ENCODE measurements at regions not wholly inside any gene's neighbourhood (a gene's known extent, or its start where the extent isn't known, plus 50 kb on each side); places are given as distances from the start of the nearest gene placed in this dataset.
"Not testable (repeated sequence)": the region's sequence is repeated elsewhere in the genome, so short reads cannot be mapped to it uniquely, and the experiment has no call there.

DNA sequence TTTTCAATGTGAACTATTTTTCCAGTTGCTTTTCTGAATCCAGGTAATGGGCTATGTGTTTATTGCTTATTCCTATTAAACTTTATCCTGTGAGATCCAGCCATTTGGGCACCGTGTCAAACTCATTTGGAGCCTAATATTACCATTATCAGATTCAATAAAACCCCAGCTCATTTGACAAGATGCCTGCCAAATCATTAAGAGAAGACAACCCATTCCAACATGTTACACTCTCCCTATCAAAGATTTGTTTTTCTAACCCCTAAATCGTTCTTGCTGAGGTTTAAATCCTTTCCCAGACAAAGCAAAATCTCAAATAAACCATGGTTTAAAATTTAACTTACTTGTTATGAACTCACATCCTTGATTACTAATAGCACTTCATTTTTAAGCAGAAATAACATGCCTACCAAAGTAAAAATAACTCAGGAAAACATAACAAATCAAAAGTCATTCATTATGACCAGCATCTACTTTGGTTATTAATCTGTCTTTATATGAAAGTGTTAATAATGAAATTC lies 130.0 kb upstream of the TCF21 start:
- DNase-seq, result no peak

DNA sequence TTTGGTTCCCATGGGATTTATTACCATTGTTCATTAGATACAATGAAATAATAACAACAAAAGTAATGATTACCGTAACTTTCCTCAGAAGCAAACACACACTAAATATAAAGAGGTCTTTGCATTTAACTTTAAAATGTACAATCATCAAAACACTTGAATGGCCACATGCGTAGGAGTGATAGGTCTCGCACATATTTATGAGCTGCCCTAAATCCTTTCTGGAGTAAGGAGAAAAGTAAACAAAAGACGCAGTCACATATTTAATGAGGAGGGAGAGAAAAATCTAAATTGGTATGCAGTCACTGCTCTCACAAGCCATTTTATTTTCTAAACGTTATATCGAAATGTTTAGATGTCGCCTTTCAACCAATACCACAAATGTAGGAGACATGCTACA lies 129.4 kb upstream of the TCF21 start:
- no peak for DNase-seq

DNA sequence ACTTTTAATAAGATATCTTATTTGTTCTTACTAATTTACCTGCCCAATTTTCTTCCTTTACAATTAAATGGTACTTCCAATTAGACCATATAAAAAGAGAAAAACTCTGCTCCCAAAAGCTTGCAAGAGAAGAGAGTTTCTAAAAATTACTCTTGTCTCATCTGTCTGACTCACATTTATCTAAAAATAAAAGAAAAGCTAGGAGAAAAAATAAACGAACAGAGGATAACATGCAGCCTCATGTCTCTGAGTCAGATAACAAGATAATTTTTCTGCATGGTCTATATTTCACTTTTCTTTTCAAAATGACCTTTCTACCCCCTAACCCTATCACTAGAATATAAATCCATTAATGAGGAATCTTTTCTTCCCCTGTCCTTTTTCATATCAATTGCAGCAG lies 127.2 kb upstream of the TCF21 start:
- no peak for DNase-seq

DNA sequence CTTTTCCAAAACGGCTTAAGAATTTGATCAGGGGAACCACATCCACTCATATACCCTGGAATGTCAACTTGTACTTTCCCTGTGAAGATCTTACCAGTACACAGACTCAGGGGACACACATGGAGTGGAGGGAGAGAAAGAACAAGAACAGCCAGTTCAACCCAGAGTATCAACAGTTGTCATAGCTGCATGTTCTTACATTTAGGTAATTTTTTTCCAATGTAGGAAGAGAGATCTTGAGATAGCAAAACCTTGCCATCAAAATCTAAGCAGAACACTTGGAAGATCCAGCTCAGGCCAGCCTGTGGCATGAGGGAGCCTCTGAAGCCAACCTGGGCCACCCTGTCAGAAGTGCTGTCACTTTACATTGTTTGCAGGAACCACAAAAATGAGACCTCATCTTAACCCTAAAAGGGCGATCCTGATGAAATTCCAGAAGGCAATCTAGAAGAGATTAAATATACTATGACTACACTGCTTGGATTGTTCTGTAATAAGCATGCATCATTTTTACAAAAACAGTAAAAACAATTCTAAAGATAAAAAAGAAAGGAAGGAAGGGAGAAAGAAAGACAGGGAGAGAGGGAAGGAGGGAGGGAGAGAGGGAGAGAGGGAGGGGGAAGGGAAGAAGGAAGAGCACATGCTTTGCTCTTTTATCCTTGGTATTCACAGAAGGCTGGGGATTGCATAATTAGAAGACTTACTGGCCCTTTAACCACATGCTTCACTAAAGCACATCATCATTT lies 124.7 kb upstream of the TCF21 start:
- DNase-seq, result no peak

DNA sequence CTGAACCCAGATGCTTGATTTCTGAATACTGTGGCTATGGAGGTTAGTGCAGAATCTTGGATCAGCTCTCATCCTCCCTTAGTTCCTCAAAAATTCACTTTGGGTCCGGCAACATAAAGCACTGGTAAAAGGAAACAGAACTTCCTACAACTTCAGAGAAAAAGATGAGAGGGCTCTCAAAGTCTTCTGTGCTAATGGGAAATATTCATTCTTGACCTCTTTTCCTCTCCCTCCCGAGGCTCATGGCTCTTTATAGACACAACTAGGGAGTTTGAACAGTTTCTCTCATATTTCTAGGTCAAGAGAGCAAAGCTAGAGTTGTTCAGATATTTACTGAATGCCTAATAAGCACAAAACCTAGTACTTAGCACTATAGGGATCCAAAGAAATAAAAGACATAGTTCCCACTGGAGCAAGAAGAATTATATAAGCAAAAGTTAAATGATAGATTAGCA lies 124.1 kb upstream of the TCF21 start:
- no peak for DNase-seq

DNA sequence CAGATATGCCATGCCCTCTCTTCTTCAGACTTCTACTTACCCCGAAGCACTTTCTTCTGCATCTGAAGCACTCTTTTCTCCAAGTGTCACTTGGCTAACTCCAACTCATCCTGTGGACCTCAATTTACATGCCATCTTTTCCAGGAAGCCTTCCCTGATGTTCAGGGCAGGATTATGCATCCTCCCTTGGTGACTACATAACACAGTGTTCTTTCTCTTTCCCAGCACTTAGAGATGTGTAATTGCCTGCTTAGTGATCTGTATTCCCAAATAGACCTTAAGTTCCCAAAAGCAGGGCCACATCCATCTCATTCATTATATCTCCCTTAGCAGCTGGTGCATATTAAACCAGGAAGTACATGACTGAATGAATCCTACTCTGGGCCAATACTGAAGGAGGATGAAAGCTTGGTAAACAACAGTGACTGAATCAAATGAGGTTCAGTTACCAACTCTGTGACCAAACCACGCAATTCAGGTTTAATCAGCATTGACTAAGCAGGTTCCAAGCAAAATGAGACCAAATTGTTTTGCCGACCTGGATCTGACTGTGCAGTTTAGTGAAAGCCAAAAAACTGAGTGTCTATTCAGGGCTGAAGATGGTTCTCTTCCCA lies 121.4 kb upstream of the TCF21 start:
- no peak for DNase-seq

DNA sequence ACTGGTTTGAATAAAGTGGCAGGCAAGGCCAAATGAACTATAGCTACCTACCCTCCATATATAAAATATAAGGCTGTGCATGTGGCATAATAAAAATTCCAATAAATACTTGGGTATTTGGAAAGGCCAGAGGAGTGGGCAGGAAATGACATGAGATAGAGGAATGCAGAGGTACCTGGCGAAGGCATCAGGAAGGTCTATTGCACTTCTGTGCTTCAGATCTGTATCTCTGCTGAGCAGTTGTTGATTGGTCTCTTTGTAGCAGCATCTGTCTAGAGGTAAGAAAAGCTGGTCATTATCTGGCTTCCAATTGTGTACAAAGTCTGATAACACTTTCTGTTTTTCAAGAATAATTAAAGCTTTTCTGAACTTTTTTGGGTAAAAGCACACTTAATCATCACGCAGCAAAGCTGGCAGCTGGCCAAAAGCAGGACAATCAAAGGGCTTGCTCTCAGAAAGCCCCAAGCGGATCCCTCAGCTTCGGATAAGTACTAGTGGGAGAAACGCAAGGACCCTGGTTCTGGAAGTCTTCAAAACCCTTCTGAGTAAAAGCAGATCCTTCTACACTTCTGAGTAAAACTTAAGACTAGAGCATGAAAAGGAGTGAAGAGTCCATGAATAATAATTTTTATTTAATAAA lies 120.1 kb upstream of the TCF21 start:
- DNase-seq, result no peak

DNA sequence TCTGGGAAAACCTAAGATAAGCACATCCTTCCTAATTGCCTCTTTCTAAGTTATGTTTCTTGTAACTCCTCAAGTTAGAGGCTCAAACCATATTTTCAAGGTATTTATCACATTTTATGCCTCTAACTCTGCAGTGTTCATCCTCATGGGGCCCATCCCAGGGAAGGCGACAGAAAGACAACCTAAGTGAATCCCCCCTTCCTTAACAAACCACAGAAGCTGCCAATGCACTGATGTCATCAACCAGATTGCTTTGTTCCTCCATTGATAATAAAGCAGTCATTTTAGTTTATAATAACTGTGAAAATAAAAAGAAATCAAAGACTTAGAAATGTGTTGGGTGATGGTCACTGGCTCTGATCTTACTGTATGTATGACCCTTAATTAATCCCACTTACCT lies 119.5 kb upstream of the TCF21 start:
- DNase-seq, result no peak

DNA sequence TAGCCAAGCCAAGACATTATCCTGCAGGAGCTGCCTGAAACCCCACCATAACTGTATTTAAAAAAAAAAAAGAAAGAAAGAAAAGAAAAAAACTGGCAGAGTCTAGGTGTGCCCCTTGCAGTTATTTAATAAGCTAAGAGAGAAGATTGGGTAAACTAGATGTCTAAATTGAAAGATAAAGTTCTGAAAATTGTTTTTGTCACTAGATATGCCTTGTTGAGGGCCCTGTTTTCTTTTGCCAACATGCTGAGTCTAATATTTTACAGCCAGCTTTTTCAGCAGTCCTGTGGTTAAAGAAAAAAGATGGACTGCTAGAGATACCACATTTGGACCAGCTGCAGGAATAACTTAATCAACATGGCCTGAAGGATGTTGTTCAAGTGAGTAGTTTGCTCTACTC lies 116.3 kb upstream of the TCF21 start:
- no peak for DNase-seq

DNA sequence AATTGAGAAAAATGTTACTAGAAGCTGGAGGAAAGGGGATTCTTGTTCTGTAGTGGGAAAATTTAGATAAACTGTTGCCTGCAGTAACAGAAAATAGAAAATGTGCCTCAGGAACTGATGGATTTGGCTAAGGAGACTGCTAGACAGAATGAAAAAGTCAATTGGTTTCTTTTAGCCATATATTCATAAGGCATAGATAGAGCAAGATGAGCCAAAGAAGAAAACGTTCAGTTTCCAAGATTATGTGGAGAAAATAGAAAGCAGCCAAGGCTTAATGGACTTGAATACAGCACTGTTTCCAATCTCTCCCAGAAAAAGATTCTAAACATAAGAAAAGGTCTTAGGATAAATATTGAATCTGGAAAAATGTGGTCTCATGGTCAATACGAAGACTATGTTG lies 115.1 kb upstream of the TCF21 start:
- DNase-seq, result no peak

DNA sequence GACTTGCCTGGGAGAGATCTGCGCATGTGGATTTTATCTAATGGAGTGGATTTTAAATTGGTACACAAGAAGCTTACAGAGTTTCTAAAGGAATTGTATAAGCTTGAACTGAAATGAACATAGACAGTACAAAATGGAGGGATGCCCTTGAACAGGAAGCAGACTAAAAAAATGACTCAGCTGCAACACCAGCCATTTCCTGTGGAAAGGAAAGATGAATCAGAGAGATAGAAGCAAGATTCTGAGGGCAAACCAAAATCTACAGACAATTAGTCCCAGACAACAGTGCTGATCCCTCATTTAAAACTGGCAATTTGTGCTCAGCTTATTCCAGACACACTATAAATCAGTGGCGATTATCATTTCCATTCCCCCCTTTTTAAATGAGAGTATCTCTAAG lies 114.6 kb upstream of the TCF21 start:
- DNase-seq, result no peak

DNA sequence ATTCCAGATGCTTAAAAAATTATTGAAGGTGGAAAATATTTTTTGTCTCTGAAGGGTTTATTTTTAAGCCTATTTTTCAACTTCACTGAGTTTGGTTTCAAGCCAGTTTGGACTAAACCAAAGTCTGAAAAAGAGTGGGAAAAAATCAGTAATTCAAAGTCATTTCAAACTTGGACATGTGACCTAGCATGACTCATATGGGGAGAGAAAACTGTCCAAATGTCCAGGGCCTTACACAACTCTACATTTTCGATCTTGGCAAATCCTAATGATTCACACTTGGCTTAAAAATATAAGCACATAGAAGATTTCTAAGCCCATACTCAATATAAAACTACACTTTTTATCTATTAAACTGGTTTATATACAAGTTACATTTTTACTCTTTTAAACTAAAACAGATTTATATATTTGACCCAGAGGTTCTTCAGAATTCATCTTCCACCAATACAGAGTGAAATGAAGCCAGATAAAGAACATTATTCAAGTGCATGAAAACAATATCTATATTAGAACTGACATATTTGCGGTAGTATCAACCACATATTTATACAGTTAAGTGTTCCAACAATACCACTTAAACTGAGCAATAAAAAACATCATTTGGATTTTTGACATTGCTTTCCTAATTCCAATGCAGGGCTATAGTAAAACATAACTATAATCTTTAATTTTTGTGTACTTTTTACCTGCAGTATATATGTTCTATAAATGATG lies 110.3 kb upstream of the TCF21 start:
- no peak for DNase-seq

DNA sequence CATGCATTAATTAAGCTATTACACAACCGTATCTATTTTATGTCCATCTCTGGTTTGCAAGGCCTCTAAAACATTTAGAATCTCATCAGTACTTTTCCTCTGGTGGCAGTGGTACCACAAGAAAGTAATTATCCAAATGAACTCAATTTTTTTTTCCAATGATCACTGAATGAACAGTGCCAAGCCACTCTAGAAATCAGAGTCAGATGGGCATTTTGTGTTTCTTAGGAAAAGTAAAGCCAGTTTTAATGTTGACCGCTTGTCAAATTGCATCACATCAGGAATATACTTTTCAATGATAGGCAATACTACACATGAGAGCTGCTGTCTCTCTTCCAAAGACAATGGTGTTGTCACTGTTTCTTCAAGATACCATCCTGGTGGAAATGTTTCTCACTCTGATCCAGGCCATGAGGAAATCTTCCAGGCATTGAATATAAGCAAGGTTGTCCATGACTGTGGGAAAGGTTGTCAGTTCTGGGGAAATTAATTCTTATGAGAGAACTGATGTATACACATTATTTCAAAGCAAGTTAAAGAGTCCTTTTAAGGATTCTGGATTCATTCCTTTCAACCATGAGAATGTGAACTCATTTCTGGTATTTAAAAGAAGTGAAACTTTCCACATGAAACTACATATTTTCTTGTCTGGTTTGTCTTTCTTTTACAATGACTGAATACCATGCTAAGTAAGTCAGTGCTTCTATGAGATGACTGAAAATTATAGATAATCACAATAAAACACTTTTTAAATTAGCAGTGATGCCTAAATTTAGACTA lies 108.8 kb upstream of the TCF21 start:
- no peak for DNase-seq

DNA sequence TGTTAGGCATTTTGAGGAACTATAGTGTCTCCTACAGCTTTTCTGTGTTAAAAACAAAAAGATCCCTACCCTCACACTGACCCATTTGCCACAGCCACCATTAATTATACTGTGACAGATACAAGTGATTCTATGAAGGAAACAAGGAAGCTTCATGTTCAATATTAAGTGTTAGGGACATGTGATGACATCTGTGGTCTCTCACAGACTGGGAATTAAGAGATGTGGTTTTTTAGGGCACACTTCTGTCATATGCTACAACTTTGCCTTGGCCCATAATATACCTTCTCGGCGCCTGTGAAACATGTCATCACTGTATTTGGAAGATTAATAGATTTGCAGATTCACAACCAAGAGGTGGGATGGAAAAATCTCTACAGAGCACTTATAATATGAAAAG lies 102.9 kb upstream of the TCF21 start:
- DNase-seq, result no peak

DNA sequence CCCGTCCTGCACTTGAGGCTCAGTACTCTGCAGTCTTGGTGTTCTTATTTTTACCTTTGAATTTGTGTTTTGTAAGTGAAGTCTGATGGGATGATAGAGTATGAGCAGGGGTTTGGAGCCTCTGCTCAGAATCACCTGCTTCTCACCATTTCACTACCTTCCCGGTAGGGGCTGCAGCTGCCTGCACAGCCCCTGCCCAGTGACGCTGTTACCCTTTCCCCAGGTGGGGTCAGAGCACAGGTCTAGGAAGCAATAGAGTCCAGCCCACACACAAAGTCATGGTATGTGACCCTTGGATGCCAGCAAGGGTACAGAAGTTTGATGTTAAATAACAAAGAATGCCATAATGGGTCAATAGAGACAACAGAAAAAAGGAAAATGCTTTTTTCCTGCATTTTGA lies 101.8 kb upstream of the TCF21 start:
- no peak for DNase-seq

DNA sequence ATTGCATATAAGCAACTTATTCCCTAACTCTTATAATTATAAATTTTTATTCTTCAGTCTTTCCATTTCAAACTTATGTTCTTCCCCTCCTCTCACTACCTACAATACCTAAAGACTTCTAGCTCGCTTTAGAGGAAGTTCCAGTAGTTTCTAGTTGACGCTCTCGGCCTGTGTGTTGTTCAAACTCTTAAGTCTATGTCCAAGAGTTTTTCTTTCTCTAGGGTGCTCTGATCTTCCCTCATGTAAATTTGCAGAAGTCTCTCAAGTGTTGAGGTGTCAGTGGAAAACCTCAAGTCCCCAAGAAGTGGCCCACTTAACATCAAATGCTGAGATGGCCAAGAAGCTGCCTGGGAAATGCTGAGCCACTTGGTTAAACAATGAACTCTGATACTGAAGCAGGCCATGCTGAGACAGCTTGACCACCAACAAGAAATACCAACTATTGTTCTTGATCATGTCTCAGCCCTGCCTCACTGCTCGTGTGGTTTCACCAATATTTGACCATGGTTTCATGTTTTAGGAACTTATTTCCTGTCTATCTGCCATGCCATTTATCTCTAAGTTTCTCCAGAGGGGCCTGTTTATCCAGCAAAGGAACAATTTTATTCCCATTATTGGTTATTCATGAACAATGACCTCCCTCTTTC lies 100.9 kb upstream of the TCF21 start:
- DNase-seq, result no peak

DNA sequence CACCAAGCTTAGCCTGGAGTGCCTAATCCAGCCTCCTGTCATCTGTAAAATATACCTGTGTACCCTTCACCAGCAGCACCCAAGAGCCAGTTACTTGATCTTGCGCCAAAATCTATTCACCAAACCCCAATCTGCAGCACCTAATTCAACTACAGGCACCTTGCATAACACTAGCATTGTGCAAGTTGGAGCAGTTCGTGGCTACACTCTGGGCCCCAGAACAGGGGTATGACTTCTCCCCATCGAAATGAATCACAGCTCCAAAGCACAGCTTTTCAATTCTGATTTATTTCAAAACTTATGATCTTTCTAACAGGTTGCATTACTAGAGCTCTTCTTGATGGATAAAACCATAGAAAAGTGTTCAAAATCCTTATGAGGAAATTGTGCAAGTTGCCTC lies 100.4 kb upstream of the TCF21 start:
- DNase-seq, result no peak

DNA sequence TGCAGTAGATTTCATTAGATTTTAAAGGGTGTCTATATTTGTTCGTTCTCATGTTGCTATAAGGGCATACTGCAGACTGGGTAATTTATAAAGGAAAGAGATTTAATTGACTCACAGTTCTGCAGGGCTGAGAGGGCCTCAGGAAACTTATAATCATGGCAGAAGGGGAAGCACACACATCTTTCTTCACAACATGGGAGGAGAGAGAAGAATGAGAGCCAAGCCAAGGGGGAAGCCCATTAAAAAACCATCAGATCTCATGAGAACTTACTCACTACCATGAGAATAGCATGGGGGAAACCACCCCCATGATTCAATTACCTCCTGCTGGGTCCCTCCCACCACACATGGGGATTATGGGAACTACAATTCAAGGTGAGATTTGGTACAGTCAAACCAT lies 99.5 kb upstream of the TCF21 start:
- DNase-seq, result not testable (repeated sequence)

DNA sequence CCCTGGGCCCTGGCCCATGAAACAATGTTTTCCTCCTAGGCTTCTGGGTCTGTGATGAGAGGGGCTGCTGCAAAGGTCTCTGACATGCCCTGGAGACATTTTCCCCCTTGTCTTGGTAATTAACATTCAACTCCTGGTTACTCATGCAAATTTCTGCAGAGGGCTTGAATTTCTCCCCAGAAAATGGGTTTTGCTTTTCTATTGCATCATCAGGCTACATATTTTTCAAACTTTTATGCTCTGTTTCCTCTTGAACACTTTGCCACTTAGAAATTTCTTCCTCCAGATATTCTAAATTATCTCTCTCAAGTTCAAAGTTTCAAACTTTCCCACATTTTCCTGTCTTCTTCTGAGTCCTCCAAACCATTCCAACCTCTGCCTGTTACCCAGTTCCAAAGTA lies 98.2 kb upstream of the TCF21 start:
- not testable (repeated sequence) for DNase-seq

DNA sequence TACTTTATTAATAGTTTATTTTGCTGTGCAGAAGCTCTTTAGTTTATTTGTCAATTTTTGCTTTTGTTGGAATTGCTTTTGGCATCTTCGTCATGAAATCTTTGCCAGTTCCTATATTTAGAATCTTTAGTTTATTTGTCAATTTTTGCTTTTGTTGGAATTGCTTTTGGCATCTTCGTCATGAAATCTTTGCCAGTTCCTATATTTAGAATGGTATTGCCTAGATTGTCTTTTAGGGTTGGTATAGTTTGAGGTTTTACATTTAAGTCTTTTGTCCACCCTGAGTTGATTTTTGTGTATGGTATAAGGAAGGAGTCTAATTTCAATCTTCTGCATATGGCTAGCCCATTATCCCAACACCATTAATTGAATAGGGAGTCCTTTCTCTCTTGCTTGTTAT lies 93.9 kb upstream of the TCF21 start:
- not testable (repeated sequence) for DNase-seq

DNA sequence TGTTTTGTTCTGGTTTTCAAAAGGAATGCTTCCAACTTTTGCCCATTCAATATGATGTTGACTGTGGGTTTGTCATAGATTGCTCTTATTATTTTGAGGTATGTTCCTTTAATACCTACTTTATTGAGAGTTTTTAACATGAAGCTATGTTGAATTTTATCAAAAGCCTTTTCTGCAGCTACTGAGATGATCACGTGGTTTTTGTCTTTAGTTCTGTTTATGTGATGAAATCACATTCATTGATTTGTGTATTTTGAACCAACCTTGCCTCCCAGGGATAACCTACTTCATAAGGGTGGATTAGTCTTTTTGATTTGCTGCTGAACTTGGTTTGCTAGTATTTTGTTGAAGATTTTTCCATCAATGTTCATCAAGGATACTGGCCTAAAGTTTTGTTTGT lies 92.7 kb upstream of the TCF21 start:
- no peak for DNase-seq

DNA sequence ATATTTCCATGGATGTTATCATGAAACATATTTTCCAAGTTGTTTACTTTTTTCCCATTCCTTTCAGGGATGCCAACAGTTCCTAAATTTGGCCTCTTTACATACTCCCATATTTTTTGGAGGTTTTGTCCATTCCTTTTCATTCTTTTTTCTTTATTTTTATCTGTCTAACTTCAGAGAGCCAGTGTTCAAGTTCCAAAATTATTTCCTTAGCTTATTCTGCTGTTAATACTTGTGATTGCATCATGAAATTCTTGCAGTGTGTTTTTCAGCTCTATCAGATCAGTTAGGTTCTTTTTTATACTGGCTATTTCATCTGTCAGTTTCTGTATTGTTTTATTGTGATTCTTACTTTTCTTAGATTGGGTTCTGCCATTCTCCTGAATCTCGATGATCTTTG lies 89.9 kb upstream of the TCF21 start:
- DNase-seq, result no peak

Data from NCI-H2081 treated with DMSO at 0.1 percent for 48 hours (cell line).